Breast epithelium (tissue), 4 donors: ENCODE measurements at regions not wholly inside any gene's neighbourhood (a gene's known extent, or its start where the extent isn't known, plus 50 kb on each side); places are given as distances from the start of the nearest gene placed in this dataset.
A peak's percentile ranks its signal among the peaks of the same experiment; 100 is the strongest.
"Not testable (repeated sequence)": the region's sequence is repeated elsewhere in the genome, so short reads cannot be mapped to it uniquely, and the experiment has no call there.

ENCODE experiments used
- DNase-seq, 2 donors: peaks; one replicate each; pipeline ENCODE4 v3.0.0-alpha.2; 2019; ENCODE audit warnings: low spot score in 2 of 2
- H3K27ac ChIP-seq, 2 donors: fragments of 200-600 bp; sonication (generic) in 1 of 2; one replicate each; pipeline ENCODE4 v1.5.1; 2016 to 2019; ENCODE audit warnings: mild to moderate bottlenecking in 1 of 2
- H3K27me3 ChIP-seq, 2 donors: fragments of 200-600 bp; sonication (generic) in 1 of 2; one replicate each; pipeline versions ENCODE4 v1.5.1 to v1.6.0; 2017 to 2019; ENCODE audit warnings: control low read depth in 1 of 2, mild to moderate bottlenecking in 1 of 2
- H3K36me3 ChIP-seq: fragments of 200-600 bp; one replicate; pipeline ENCODE4 v1.5.1; 2019
- H3K4me1 ChIP-seq, 2 donors: fragments of 200-600 bp; sonication (generic); one replicate each; pipeline ENCODE4 v1.5.1; 2016 to 2019; ENCODE audit warnings: control low read depth in 1 of 2
- H3K4me3 ChIP-seq, 3 donors: fragments of 200-600 bp; sonication (generic); 1 replicate in 2 of 3; 2 replicates in 1 of 3; pipeline ENCODE4 v1.5.1; 2016 to 2019; ENCODE audit warnings: mild to moderate bottlenecking in 3 of 3, moderate library complexity in 2 of 3
- H3K9me3 ChIP-seq, 2 donors: fragments of 200-600 bp; sonication (generic) in 1 of 2; one replicate each; pipeline ENCODE4 v1.5.1; 2016 to 2019; ENCODE audit warnings: control low read depth in 1 of 2
- POLR2A ChIP-seq: fragments of 450-650 bp; IDR thresholded peaks from one replicate; pipeline ENCODE4 v1.6.1; 2016; ENCODE audit warnings: antibody characterized with exemption, mild to moderate bottlenecking, moderate library complexity
- POLR2AphosphoS5 ChIP-seq, 3 donors: sonication (generic); formaldehyde crosslinking; IDR thresholded peaks; one replicate each; pipeline ENCODE4 v1.6.1; 2017; ENCODE audit warnings: antibody characterized with exemption in 3 of 3
- intact Hi-C: fragments of 100-400 bp; cut with DNase I; formaldehyde crosslinking; loops from one replicate; pipeline ENCODE4 v1.15.1; 2023; ENCODE audit warnings: low total_unique reads
- TF ChIP-seq, protein P1 (sequence below), 3 donors: fragments of 450-650 bp; IDR thresholded peaks; one replicate each; pipeline ENCODE4 v1.5.1; 2016 to 2017; ENCODE audit warnings: antibody characterized with exemption in 3 of 3, mild to moderate bottlenecking in 3 of 3, moderate library complexity in 3 of 3

GRCh38 chrX:63581906-63582305, 203.1 kb downstream of the ARHGEF9 start:
- H3K27ac ChIP-seq = no peak overlapping the region
- no peaks in the 10 kb centered on the region for H3K36me3 ChIP-seq

GRCh38 chrX:63581398-63581797, 203.6 kb downstream of the ARHGEF9 start:
- intact Hi-C loops = no loop called here
- peaks cover 0 to 23% of the 10 kb centered on the region in 2 donors for H3K27me3 ChIP-seq
- H3K9me3 ChIP-seq = no peaks in the 10 kb centered on the region
- no peak overlapping the region for H3K4me3 ChIP-seq
- H3K27ac ChIP-seq = no peak overlapping the region
- no peaks in the 10 kb centered on the region for H3K4me1 ChIP-seq
- no peak for TF ChIP-seq POLR2AphosphoS5 (IDR thresholded peaks at IDR 0.05)
- no peak for TF ChIP-seq POLR2A
- TF ChIP-seq, protein P1, sequence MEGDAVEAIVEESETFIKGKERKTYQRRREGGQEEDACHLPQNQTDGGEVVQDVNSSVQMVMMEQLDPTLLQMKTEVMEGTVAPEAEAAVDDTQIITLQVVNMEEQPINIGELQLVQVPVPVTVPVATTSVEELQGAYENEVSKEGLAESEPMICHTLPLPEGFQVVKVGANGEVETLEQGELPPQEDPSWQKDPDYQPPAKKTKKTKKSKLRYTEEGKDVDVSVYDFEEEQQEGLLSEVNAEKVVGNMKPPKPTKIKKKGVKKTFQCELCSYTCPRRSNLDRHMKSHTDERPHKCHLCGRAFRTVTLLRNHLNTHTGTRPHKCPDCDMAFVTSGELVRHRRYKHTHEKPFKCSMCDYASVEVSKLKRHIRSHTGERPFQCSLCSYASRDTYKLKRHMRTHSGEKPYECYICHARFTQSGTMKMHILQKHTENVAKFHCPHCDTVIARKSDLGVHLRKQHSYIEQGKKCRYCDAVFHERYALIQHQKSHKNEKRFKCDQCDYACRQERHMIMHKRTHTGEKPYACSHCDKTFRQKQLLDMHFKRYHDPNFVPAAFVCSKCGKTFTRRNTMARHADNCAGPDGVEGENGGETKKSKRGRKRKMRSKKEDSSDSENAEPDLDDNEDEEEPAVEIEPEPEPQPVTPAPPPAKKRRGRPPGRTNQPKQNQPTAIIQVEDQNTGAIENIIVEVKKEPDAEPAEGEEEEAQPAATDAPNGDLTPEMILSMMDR (IDR thresholded peaks at IDR 0.05) = no peak
- no peak for DNase-seq
- H3K36me3 ChIP-seq = no peaks in the 10 kb centered on the region

More at GRCh38 chrX:63581906-63582305, 203.1 kb downstream of the ARHGEF9 start:
- H3K4me3 ChIP-seq = no peak overlapping the region
- no peak for DNase-seq
- TF ChIP-seq, protein P1 (IDR thresholded peaks at IDR 0.05) = no peak
- TF ChIP-seq POLR2A = no peak
- no peak for TF ChIP-seq POLR2AphosphoS5 (IDR thresholded peaks at IDR 0.05)
- no peaks in the 10 kb centered on the region for H3K4me1 ChIP-seq
- intact Hi-C loops = no loop called here
- H3K9me3 ChIP-seq = no peaks in the 10 kb centered on the region
- H3K27me3 ChIP-seq = peaks cover 0 to 24% of the 10 kb centered on the region in 2 donors

GRCh38 chrX:63576533-63576932, 208.5 kb downstream of the ARHGEF9 start:
- Histone ChIP-seq H3K9me3 (peaks cover 0 to 5% of the 10 kb centered on the region in 2 donors), H3K4me1 (no peaks in the 10 kb centered on the region), H3K36me3 (no peaks in the 10 kb centered on the region), H3K27ac (no peak overlapping the region), H3K27me3 (peaks cover 0 to 18% of the 10 kb centered on the region in 2 donors), H3K4me3 (no peak overlapping the region)
- TF ChIP-seq, protein P1 (IDR thresholded peaks at IDR 0.05) = no peak
- no peak for TF ChIP-seq POLR2AphosphoS5 (IDR thresholded peaks at IDR 0.05)
- no peak for TF ChIP-seq POLR2A
- intact Hi-C loops = no loop called here
- no peak for DNase-seq

GRCh38 chrX:63575700-63576099, 209.3 kb downstream of the ARHGEF9 start:
- intact Hi-C loops, H3K4me3 ChIP-seq: not testable (repeated sequence)

DNA sequence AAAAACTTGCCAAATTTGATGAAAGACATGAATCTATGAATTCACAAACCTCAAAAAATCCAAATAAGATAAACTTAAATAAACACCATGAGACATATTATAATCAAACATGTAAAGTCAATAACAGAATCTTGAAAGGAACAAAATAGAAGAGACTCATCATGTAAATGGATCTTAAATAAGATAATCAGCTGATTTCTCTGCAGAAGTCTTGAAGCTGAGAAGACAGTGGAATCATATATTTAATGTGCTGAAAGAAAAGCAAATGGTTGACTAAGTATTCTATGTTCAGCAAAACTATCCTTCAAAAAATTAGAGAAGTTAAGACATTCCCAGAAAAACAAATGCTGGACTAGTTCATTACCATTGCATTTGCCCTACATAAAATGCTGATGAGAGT, 215.7 kb upstream of the SPIN4 start:
- DNase-seq = no peak
- Histone ChIP-seq H3K27me3 (peaks cover 0 to 6% of the 10 kb centered on the region in 2 donors), H3K27ac (no peak overlapping the region), H3K9me3 (peaks cover 0 to 11% of the 10 kb centered on the region in 2 donors), H3K4me3 (no peak overlapping the region), H3K36me3 (no peaks in the 10 kb centered on the region), H3K4me1 (no peaks in the 10 kb centered on the region)
- no peak for TF ChIP-seq POLR2A
- TF ChIP-seq, protein P1 (IDR thresholded peaks at IDR 0.05) = no peak
- no peak for TF ChIP-seq POLR2AphosphoS5 (IDR thresholded peaks at IDR 0.05)
- intact Hi-C loops = loop anchor here (5.0 kb wide), 1 partner anchor 640 kb away; the partner anchor contains the start of gene AMER1

More at GRCh38 chrX:63575700-63576099, 209.3 kb downstream of the ARHGEF9 start:
- not testable (repeated sequence) for DNase-seq, H3K27ac ChIP-seq, H3K4me1 ChIP-seq, H3K36me3 ChIP-seq, H3K9me3 ChIP-seq
- H3K27me3 ChIP-seq = peaks cover 0 to 18% of the 10 kb centered on the region in 2 donors

- TF ChIP-seq, protein P1 (IDR thresholded peaks at IDR 0.05) = no peak
- no peak for TF ChIP-seq POLR2A
- TF ChIP-seq POLR2AphosphoS5 (IDR thresholded peaks at IDR 0.05) = no peak
- peak overlapping the region in 1 of 2 donors; percentile 80 for H3K27ac ChIP-seq
- H3K27me3 ChIP-seq = no peaks in the 10 kb centered on the region
- intact Hi-C loops = no loop called here
- no peak for DNase-seq
- no peaks in the 10 kb centered on the region for H3K36me3 ChIP-seq
- no peaks in the 10 kb centered on the region for H3K4me1 ChIP-seq
- peak overlapping the region; percentile 59 to 63 (median 61) for H3K4me3 ChIP-seq
- peaks cover 0 to 4% of the 10 kb centered on the region in 2 donors for H3K9me3 ChIP-seq
Observed at GRCh38 chrX:63561425-63561824, 210.3 kb upstream of the SPIN4 start.
